GM12878 (cell line): ENCODE measurements at regions not wholly inside any gene's neighbourhood (a gene's known extent, or its start where the extent isn't known, plus 50 kb on each side); places are given as distances from the start of the nearest gene placed in this dataset.

Experiments used
- ATAC-seq: fragments of 200-7000 bp; cut with Tn5 transposase; 3 replicates; pipeline ENCODE4 v1.9.1; 2020; ENCODE audit warnings: mild to moderate bottlenecking, moderate library complexity
- BruUV-seq: library from RNA; stranded (reverse); fragments of 400-500 nt; replicated peaks from 2 replicates; lab custom pipeline; 2021; lab: Mats Ljungman, UMichigan
- CTCF ChIA-PET: fragments of 300-600 bp; sonication (Branson Sonifier 250); formaldehyde crosslinking; extraction: SDS; loops from one replicate; lab custom pipeline; 2021; ENCODE audit warnings: inconsistent platforms; lab: Yijun Ruan, JAX
- POLR2A ChIA-PET: fragments of 350-600 bp; formaldehyde crosslinking; extraction: SDS; loops from one replicate; lab custom pipeline; 2021; ENCODE audit warnings: inconsistent platforms; lab: Charles Lee
- RAD21 ChIA-PET: fragments of 300-600 bp; sonication (Branson Sonifier 250); formaldehyde crosslinking; loops from one replicate; lab custom pipeline; 2023; ENCODE audit warnings: antibody characterized with exemption; ENCODE audit not compliant: unreplicated experiment; lab: Charles Lee
- SMC1A ChIA-PET: fragments of 300-600 bp; sonication (Branson Sonifier 250); formaldehyde crosslinking; loops from one replicate; lab custom pipeline; 2023; ENCODE audit not compliant: unreplicated experiment, uncharacterized antibody; lab: Charles Lee
- DNase-seq: peaks from one replicate; pipeline ENCODE4 v3.0.0-alpha.2; 2011; ENCODE audit warnings: low read depth, low spot score
- FAIRE-seq: peaks from 3 replicates; lab custom pipeline; 2011; peaks lifted over from hg19 to GRCh38; lab: Jason Lieb, UNC
- H2AFZ ChIP-seq: 2 replicates; pipeline ENCODE4 v1.6.0; 2011; ENCODE audit warnings: low read depth, low read length, control low read depth; ENCODE audit not compliant: control insufficient read depth
- H3K27ac ChIP-seq: 2 replicates; pipeline ENCODE4 v1.5.1; 2011; ENCODE audit warnings: control low read depth; ENCODE audit not compliant: control insufficient read depth, insufficient read depth
- H3K27me3 ChIP-seq, 2 experiments: replicated peaks in 1 of 2; 2 replicates each; pipeline versions ENCODE4 v1.6.0 to v1.6.1; 2011; ENCODE audit warnings: low read length in 1 of 2; ENCODE audit not compliant: control insufficient read depth in 2 of 2, insufficient read depth in 2 of 2
- H3K36me3 ChIP-seq, 2 experiments: 2 replicates each; pipeline ENCODE4 v1.5.1; 2011; ENCODE audit warnings: low read length in 1 of 2; ENCODE audit not compliant: control insufficient read depth in 2 of 2, insufficient read depth in 2 of 2
- H3K4me1 ChIP-seq: 2 replicates; pipeline ENCODE4 v1.6.1; 2011; ENCODE audit warnings: mild to moderate bottlenecking, low read length, moderate library complexity, mixed read lengths; ENCODE audit not compliant: control insufficient read depth, insufficient read depth
- H3K4me2 ChIP-seq: 2 replicates; pipeline ENCODE4 v1.6.0; 2011; ENCODE audit warnings: control low read depth; ENCODE audit not compliant: control insufficient read depth, insufficient read depth
- H3K4me3 ChIP-seq: fragments of 200-600 bp; sonication (generic); 2 replicates; pipeline ENCODE4 v1.5.1; 2016
- H3K79me2 ChIP-seq: 2 replicates; pipeline ENCODE4 v1.6.0; 2011; ENCODE audit warnings: low read length; ENCODE audit not compliant: control insufficient read depth, insufficient read depth
- H3K9ac ChIP-seq: 2 replicates; pipeline ENCODE4 v1.8.0; 2011; ENCODE audit warnings: low read length, control low read depth, mixed read lengths; ENCODE audit not compliant: control insufficient read depth, insufficient read depth
- H3K9me3 ChIP-seq: replicated peaks from 3 replicates; pipeline ENCODE4 v1.5.1; 2011; ENCODE audit warnings: mild to moderate bottlenecking, low read length; ENCODE audit not compliant: control insufficient read depth, insufficient read depth
- H4K20me1 ChIP-seq: 2 replicates; pipeline ENCODE4 v1.6.0; 2011; ENCODE audit not compliant: control insufficient read depth, insufficient read depth
- HCFC1 ChIP-seq: fragments of 150-350 bp; IDR thresholded peaks from 2 replicates; pipeline ENCODE4 v1.6.1; 2014; ENCODE audit warnings: low read length
- HDAC2 ChIP-seq: fragments of 200-600 bp; sonication (generic); IDR thresholded peaks from 2 replicates; pipeline ENCODE4 v1.6.1; 2017
- KAT2A ChIP-seq: conservative IDR thresholded peaks from 2 replicates; pipeline ENCODE4 v1.6.1; 2011; ENCODE audit warnings: low read depth, low read length; ENCODE audit not compliant: control insufficient read depth
- KDM1A ChIP-seq: fragments of 200-600 bp; sonication (generic); IDR thresholded peaks from 2 replicates; pipeline ENCODE4 v1.6.1; 2016; ENCODE audit warnings: borderline replicate concordance
- MYB ChIP-seq: fragments of 150-350 bp; IDR thresholded peaks from 2 replicates; pipeline ENCODE4 v1.6.1; 2014; ENCODE audit warnings: mild to moderate bottlenecking, low read depth, low read length, borderline replicate concordance
- POLR2AphosphoS5 ChIP-seq: IDR thresholded peaks from 2 replicates; pipeline ENCODE4 v1.6.1; 2011; ENCODE audit warnings: mild to moderate bottlenecking, low read length, inconsistent platforms
- TARDBP ChIP-seq: IDR thresholded peaks from 2 replicates; pipeline ENCODE4 v1.6.1; 2016; ENCODE audit warnings: borderline replicate concordance
- ZNF24 ChIP-seq: fragments of 450-650 bp; IDR thresholded peaks from 2 replicates; pipeline ENCODE4 v1.6.1; 2017; ENCODE audit warnings: antibody characterized with exemption, mild to moderate bottlenecking
- WGBS: methylation state at CpG from one replicate; pipeline ENCODE4 v1.1.6; 2016; ENCODE audit warnings: low lambda C conversion rate; ENCODE audit not compliant: insufficient replicate concordance, insufficient coverage; ENCODE audit errors: missing lambda C conversion rate; 5-methylcytosine and 5-hydroxymethylcytosine counted together
- in situ Hi-C: fragments of 300-500 bp; cut with MboI; formaldehyde crosslinking; loops from 9 replicates; pipeline ENCODE4 v1.14.3; 2018; ENCODE audit warnings: mixed read lengths
- intact Hi-C: fragments of 100-400 bp; cut with micrococcal nuclease; formaldehyde crosslinking; loops from one replicate; pipeline ENCODE4 v1.14.2; 2022; ENCODE audit not compliant: unreplicated experiment
- TF ChIP-seq, protein P1 (sequence below): IDR thresholded peaks from 2 replicates; pipeline ENCODE4 v1.6.1; 2012; ENCODE audit warnings: improper control_type of control experiment, low read depth, low read length; ENCODE audit not compliant: insufficient replicate concordance
- TF ChIP-seq, protein P2 (sequence below): fragments of 450-650 bp; IDR thresholded peaks from 2 replicates; pipeline ENCODE4 v1.6.1; 2017; ENCODE audit warnings: low read depth, mild to moderate bottlenecking, moderate library complexity
- TF ChIP-seq, protein P3 (sequence below): fragments of 450-650 bp; formaldehyde crosslinking; IDR thresholded peaks from 2 replicates; pipeline ENCODE4 v1.4.0; 2022; ENCODE audit warnings: mild to moderate bottlenecking, moderate library complexity

DNA sequence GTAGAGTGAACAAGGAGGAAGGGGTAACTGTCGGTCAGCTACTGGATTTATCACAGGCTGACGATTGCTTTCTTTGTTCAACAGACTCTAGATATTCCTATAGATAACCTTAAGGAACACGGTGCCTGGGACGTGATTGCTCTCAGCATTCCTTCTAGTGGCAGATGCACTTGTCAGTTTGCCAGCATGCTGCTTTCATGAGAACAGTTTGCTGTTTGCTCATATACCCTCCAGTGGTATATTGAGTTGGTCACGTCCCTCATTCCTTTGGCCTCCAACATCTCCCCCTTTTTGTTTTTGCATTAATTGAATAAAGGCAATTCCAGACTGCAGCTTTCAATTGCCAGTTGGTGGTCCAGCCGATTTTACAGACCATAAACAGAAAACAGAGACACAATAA lies 76.8 kb upstream of the BTN3A2 start:
- no peaks in the 10 kb centered on the region; the same call in 1 of the 2 replicates for H3K4me1 ChIP-seq
- no peaks in the 10 kb centered on the region for H4K20me1 ChIP-seq
- H3K4me3 ChIP-seq = no peak overlapping the region
- no peak for DNase-seq
- H3K36me3 ChIP-seq = no peaks in the 10 kb centered on the region
- no peaks in the 10 kb centered on the region; the same call in 2 of the 3 replicates for H3K9me3 ChIP-seq
- no peak for ATAC-seq
- WGBS = 89% methylated on average over 6 of the region's 6 CpGs
- H3K4me2 ChIP-seq = no peak overlapping the region
- ChIA-PET SMC1A (interaction anchor here (0.9 to 2.3 kb wide), 3 partner anchors 15 to 34 kb away, joined by 3 to 9 read pairs (median 4); no protein-coding TSS in a partner anchor), RAD21 (no interaction called here), POLR2A (interaction anchor here (1.1 to 1.7 kb wide), 3 partner anchors 14 to 64 kb away, joined by 3 to 4 read pairs (median 3); no protein-coding TSS in a partner anchor), CTCF (no interaction called here)
- intact Hi-C loops (no loop called here), in situ Hi-C loops (no loop called here)
- H3K79me2 ChIP-seq = peaks cover 15% of the 10 kb centered on the region
- BruUV-seq = no TSS peak
- no peaks in the 10 kb centered on the region for H3K27me3 ChIP-seq
- FAIRE-seq = no peak
- H3K27ac ChIP-seq = no peak overlapping the region
- TF ChIP-seq, protein P1, sequence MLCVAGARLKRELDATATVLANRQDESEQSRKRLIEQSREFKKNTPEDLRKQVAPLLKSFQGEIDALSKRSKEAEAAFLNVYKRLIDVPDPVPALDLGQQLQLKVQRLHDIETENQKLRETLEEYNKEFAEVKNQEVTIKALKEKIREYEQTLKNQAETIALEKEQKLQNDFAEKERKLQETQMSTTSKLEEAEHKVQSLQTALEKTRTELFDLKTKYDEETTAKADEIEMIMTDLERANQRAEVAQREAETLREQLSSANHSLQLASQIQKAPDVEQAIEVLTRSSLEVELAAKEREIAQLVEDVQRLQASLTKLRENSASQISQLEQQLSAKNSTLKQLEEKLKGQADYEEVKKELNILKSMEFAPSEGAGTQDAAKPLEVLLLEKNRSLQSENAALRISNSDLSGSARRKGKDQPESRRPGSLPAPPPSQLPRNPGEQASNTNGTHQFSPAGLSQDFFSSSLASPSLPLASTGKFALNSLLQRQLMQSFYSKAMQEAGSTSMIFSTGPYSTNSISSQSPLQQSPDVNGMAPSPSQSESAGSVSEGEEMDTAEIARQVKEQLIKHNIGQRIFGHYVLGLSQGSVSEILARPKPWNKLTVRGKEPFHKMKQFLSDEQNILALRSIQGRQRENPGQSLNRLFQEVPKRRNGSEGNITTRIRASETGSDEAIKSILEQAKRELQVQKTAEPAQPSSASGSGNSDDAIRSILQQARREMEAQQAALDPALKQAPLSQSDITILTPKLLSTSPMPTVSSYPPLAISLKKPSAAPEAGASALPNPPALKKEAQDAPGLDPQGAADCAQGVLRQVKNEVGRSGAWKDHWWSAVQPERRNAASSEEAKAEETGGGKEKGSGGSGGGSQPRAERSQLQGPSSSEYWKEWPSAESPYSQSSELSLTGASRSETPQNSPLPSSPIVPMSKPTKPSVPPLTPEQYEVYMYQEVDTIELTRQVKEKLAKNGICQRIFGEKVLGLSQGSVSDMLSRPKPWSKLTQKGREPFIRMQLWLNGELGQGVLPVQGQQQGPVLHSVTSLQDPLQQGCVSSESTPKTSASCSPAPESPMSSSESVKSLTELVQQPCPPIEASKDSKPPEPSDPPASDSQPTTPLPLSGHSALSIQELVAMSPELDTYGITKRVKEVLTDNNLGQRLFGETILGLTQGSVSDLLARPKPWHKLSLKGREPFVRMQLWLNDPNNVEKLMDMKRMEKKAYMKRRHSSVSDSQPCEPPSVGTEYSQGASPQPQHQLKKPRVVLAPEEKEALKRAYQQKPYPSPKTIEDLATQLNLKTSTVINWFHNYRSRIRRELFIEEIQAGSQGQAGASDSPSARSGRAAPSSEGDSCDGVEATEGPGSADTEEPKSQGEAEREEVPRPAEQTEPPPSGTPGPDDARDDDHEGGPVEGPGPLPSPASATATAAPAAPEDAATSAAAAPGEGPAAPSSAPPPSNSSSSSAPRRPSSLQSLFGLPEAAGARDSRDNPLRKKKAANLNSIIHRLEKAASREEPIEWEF = no peak
- no peak for TF ChIP-seq POLR2AphosphoS5
- TF ChIP-seq, protein P2, sequence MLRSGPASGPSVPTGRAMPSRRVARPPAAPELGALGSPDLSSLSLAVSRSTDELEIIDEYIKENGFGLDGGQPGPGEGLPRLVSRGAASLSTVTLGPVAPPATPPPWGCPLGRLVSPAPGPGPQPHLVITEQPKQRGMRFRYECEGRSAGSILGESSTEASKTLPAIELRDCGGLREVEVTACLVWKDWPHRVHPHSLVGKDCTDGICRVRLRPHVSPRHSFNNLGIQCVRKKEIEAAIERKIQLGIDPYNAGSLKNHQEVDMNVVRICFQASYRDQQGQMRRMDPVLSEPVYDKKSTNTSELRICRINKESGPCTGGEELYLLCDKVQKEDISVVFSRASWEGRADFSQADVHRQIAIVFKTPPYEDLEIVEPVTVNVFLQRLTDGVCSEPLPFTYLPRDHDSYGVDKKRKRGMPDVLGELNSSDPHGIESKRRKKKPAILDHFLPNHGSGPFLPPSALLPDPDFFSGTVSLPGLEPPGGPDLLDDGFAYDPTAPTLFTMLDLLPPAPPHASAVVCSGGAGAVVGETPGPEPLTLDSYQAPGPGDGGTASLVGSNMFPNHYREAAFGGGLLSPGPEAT = no peak
- TF ChIP-seq HDAC2 = no peak
- no peak for TF ChIP-seq HCFC1
- TF ChIP-seq ZNF24 = no peak
- TF ChIP-seq KAT2A = no peak
- TF ChIP-seq MYB = no peak
- TF ChIP-seq, protein P3, sequence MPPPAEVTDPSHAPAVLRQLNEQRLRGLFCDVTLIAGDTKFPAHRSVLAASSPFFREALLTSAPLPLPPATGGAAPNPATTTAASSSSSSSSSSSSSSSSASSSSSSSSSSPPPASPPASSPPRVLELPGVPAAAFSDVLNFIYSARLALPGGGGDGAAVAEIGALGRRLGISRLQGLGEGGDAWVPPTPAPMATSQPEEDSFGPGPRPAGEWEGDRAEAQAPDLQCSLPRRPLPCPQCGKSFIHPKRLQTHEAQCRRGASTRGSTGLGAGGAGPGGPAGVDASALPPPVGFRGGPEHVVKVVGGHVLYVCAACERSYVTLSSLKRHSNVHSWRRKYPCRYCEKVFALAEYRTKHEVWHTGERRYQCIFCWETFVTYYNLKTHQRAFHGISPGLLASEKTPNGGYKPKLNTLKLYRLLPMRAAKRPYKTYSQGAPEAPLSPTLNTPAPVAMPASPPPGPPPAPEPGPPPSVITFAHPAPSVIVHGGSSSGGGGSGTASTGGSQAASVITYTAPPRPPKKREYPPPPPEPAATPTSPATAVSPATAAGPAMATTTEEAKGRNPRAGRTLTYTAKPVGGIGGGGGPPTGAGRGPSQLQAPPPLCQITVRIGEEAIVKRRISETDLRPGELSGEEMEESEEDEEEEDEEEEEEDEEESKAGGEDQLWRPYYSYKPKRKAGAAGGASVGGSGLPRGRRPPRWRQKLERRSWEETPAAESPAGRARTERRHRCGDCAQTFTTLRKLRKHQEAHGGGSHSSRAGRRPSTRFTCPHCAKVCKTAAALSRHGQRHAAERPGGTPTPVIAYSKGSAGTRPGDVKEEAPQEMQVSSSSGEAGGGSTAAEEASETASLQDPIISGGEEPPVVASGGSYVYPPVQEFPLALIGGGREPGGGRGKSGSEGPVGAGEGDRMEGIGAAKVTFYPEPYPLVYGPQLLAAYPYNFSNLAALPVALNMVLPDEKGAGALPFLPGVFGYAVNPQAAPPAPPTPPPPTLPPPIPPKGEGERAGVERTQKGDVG = no peak
- TF ChIP-seq TARDBP = no peak
- TF ChIP-seq KDM1A = no peak
- H2AFZ ChIP-seq = no peak overlapping the region
- no peak overlapping the region for H3K9ac ChIP-seq
